Spleen (tissue), 11 donors: ENCODE measurements at regions not wholly inside any gene's neighbourhood (a gene's known extent, or its start where the extent isn't known, plus 50 kb on each side); places are given as distances from the start of the nearest gene placed in this dataset.

ENCODE experiments used
- DNase-seq: peaks from one replicate; pipeline ENCODE4 v3.0.0-alpha.2; 2020
- H3K27ac ChIP-seq, 8 donors: fragments of 200-600 bp; sonication (generic) in 7 of 8; 1 replicate in 4 of 8; 2 replicates in 4 of 8; pipeline versions ENCODE4 v1.5.0 to v1.8.0; 2016 to 2021; ENCODE audit warnings: inconsistent platforms in 4 of 8, mild to moderate bottlenecking in 4 of 8, moderate library complexity in 1 of 8
- H3K27me3 ChIP-seq, 7 donors: fragments of 200-600 bp; sonication (generic) in 6 of 7; replicated peaks in 1 of 7; 1 replicate in 4 of 7; 2 replicates in 3 of 7; pipeline versions ENCODE4 v1.5.0 to v1.8.0; 2016 to 2021; ENCODE audit warnings: inconsistent platforms in 3 of 7, mild to moderate bottlenecking in 1 of 7
- H3K36me3 ChIP-seq, 6 donors: fragments of 200-600 bp; sonication (generic) in 5 of 6; 1 replicate in 4 of 6; 2 replicates in 2 of 6; pipeline versions ENCODE4 v1.5.0 to v1.8.0; 2016 to 2021; ENCODE audit warnings: inconsistent platforms in 2 of 6
- H3K4me1 ChIP-seq, 6 donors: fragments of 200-600 bp; sonication (generic) in 5 of 6; 1 replicate in 3 of 6; 2 replicates in 3 of 6; pipeline versions ENCODE4 v1.5.0 to v1.8.0; 2016 to 2021; ENCODE audit warnings: inconsistent platforms in 3 of 6
- H3K4me3 ChIP-seq, 8 donors: fragments of 200-600 bp; sonication (generic) in 7 of 8; 1 replicate in 4 of 8; 2 replicates in 4 of 8; pipeline versions ENCODE4 v1.5.0 to v1.8.0; 2016 to 2021; ENCODE audit warnings: inconsistent platforms in 4 of 8, mild to moderate bottlenecking in 4 of 8, moderate library complexity in 2 of 8
- H3K9me3 ChIP-seq, 8 donors: fragments of 200-600 bp; sonication (generic) in 7 of 8; 1 replicate in 4 of 8; 2 replicates in 4 of 8; pipeline versions ENCODE4 v1.5.0 to v1.8.0; 2016 to 2021; ENCODE audit warnings: inconsistent platforms in 4 of 8
- POLR2A ChIP-seq, 3 donors: fragments of 450-650 bp; IDR thresholded peaks; one replicate each; pipeline ENCODE4 v1.5.1; 2017; ENCODE audit warnings: antibody characterized with exemption in 3 of 3, mild to moderate bottlenecking in 1 of 3
- POLR2AphosphoS5 ChIP-seq, 3 donors: sonication (generic); formaldehyde crosslinking; IDR thresholded peaks; one replicate each; pipeline ENCODE4 v1.5.1; 2017; ENCODE audit warnings: antibody characterized with exemption in 3 of 3
- WGBS, 5 donors: extraction: QIAGEN DNeasy Blood & Tissue Kit in 3 of 5; methylation state at CpG; one replicate each; pipeline versions ENCODE4 v1.1.5 to v1.1.7; 2013 to 2018; 5-methylcytosine and 5-hydroxymethylcytosine counted together
- intact Hi-C: fragments of 100-400 bp; cut with DNase I; formaldehyde crosslinking; loops from one replicate; pipeline ENCODE4 v1.15.0; 2023; ENCODE audit warnings: low total_unique reads
- TF ChIP-seq, protein P1 (sequence below), 11 experiments: fragments of 200-600 bp in 7 of 11; fragments of 450-650 bp in 4 of 11; sonication (generic) in 4 of 11; IDR thresholded peaks in 8 of 11; conservative IDR thresholded peaks in 3 of 11; 1 replicate in 7 of 11; 2 replicates in 4 of 11; pipeline versions ENCODE4 v1.4.0 to v1.8.0; 2016 to 2021; ENCODE audit warnings: antibody characterized with exemption in 11 of 11, inconsistent platforms in 4 of 11, mild to moderate bottlenecking in 1 of 11
- donor health status: healthy with polysubstance abuse.
- donor health status: DM: no; HTN: no; CAD: no; lungs with moderate emphysema.
- donor health status: DM: no; HTN: no; CAD: no.
- donor health status: Bipolar disorder and iron deficiency.
- donor health status: healthy.
- donor health status: DM: no; HTN: no; CAD: no.
- donor health status: DM: yes; HTN: yes; CAD: no.

DNA sequence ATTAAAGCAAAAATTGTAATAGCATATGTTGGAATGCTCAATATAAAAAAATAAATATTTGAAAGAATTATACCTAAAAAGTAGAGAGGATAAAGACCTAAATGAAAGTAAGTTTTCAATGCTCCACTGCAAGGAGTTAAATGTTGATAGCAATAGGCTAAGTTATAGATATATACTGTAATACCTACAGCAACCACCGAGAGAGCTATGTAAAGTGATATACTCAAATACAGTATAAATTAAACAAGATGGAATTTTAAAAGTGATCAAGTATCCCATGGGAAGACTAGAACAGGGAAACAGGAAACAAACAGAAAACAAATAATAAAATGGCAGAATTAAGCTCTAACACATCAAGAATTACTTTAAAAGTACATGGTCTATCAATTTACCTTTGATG, 73.9 kb downstream of the CASP3 start:
- H3K4me1 ChIP-seq, result no peaks in the 10 kb centered on the region
- TF ChIP-seq, protein P1, sequence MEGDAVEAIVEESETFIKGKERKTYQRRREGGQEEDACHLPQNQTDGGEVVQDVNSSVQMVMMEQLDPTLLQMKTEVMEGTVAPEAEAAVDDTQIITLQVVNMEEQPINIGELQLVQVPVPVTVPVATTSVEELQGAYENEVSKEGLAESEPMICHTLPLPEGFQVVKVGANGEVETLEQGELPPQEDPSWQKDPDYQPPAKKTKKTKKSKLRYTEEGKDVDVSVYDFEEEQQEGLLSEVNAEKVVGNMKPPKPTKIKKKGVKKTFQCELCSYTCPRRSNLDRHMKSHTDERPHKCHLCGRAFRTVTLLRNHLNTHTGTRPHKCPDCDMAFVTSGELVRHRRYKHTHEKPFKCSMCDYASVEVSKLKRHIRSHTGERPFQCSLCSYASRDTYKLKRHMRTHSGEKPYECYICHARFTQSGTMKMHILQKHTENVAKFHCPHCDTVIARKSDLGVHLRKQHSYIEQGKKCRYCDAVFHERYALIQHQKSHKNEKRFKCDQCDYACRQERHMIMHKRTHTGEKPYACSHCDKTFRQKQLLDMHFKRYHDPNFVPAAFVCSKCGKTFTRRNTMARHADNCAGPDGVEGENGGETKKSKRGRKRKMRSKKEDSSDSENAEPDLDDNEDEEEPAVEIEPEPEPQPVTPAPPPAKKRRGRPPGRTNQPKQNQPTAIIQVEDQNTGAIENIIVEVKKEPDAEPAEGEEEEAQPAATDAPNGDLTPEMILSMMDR (IDR thresholded peaks at IDR 0.05 in 8 of 11, conservative IDR thresholded peaks at IDR 0.05 in 3 of 11), result no peak
- TF ChIP-seq POLR2A (IDR thresholded peaks at IDR 0.05) (no peak), POLR2AphosphoS5 (IDR thresholded peaks at IDR 0.05) (no peak)
- DNase-seq, result no peak
- H3K27ac ChIP-seq, result no peak overlapping the region
- peaks cover 0 to 8% (median 6%) of the 10 kb centered on the region in 8 donors for H3K9me3 ChIP-seq
- no peaks in the 10 kb centered on the region for H3K36me3 ChIP-seq
- WGBS, 5 donors, result 57 to 79% (median 74%) methylated on average over 1 of the region's 1 CpG
- intact Hi-C loops, result no loop called here
- no peak overlapping the region for H3K4me3 ChIP-seq
- H3K27me3 ChIP-seq, result no peaks in the 10 kb centered on the region

DNA sequence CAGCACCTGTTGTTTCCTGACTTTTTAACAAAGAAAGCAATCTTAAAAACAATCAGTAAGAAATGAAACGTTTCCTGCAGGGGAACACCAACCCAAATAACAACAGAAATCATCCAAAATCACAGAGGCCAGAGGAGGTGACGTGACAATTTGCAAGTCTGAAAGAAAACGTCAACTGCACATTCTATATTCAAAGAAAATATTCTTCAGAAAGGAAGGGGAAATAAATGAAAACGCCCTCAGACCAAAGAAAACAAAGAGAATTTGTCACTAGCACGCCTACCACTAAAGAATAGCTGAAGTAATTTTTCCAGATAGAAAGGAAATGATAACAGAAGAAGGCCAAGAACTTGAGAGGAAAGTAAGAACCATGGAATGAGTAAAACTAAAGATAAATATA, 74.4 kb downstream of the CASP3 start:
- no peak for TF ChIP-seq POLR2A (IDR thresholded peaks at IDR 0.05)
- TF ChIP-seq, protein P1 (IDR thresholded peaks at IDR 0.05 in 8 of 11, conservative IDR thresholded peaks at IDR 0.05 in 3 of 11), result no peak
- TF ChIP-seq POLR2AphosphoS5 (IDR thresholded peaks at IDR 0.05), result no peak
- H3K4me1 ChIP-seq, result no peaks in the 10 kb centered on the region
- DNase-seq, result no peak
- no peaks in the 10 kb centered on the region for H3K27me3 ChIP-seq
- 35 to 52% (median 41%) methylated on average over 5 of the region's 5 CpGs for WGBS, 5 donors
- H3K9me3 ChIP-seq, result peaks cover 0 to 3% (median 2%) of the 10 kb centered on the region in 8 donors
- no peaks in the 10 kb centered on the region for H3K36me3 ChIP-seq
- no peak overlapping the region for H3K27ac ChIP-seq
- intact Hi-C loops, result no loop called here
- H3K4me3 ChIP-seq, result no peak overlapping the region

DNA sequence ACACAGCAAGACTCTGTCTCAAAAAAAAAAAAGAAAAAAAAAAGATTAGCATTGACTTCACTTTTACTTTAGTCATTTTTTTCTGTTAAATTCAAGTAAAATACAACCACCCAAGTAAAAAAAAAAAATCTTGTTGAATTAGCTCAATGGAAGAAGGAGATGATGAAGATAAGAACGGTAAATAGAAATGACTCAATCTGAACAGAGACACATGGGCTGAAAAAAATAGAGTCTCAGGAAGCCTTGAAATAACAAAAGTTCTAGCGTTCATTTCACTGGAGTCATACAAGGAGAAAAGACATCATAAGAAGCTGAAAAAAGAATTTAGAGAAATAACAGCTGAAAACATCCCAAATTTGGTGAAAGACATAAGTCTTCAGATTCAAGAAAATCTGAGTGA, 75.5 kb downstream of the CASP3 start:
- WGBS, 5 donors, result 71 to 87% (median 80%) methylated on average over 2 of the region's 2 CpGs
- intact Hi-C loops, result no loop called here

DNA sequence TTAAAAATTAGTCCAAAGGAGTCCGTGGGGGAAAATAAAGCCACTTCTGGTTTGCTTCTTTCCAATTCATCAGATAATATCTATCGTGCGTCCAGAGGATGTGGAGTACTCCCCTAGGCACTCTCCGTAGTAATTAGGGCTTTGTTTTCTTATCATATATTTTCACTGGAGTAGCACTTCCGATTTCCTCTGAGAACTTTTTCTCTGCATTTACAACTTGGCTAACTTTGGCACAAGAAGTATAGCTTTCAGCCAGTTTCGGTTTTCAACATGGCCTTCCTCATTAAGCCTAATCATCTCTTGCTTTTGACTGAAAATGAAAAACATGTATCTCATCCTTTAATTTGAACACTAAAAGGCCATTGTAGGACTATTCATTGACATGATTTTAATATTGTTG, 80.5 kb downstream of the CASP3 start:
- Histone ChIP-seq H3K9me3 (no peaks in the 10 kb centered on the region), H3K36me3 (no peaks in the 10 kb centered on the region), H3K27ac (peak overlapping the region in 6 of 8 donors; percentile 19 to 49 (median 40)), H3K4me3 (no peak overlapping the region), H3K4me1 (peaks cover 0 to 8% (median 0%) of the 10 kb centered on the region in 6 donors), H3K27me3 (no peaks in the 10 kb centered on the region)
- TF ChIP-seq, protein P1 (IDR thresholded peaks at IDR 0.05 in 8 of 11, conservative IDR thresholded peaks at IDR 0.05 in 3 of 11), result no peak
- TF ChIP-seq POLR2A (IDR thresholded peaks at IDR 0.05) (no peak), POLR2AphosphoS5 (IDR thresholded peaks at IDR 0.05) (no peak)
- DNase-seq, result no peak
- intact Hi-C loops, result no loop called here
- 52 to 69% (median 60%) methylated on average over 6 of the region's 6 CpGs for WGBS, 5 donors

More for the DNA sequence above, 75.5 kb downstream of the CASP3 start:
- no peaks in the 10 kb centered on the region for H3K36me3 ChIP-seq
- H3K27me3 ChIP-seq, result no peaks in the 10 kb centered on the region
- no peaks in the 10 kb centered on the region for H3K9me3 ChIP-seq
- H3K27ac ChIP-seq, result no peak overlapping the region
- H3K4me1 ChIP-seq, result peaks cover 0 to 7% (median 0%) of the 10 kb centered on the region in 6 donors
- no peak overlapping the region for H3K4me3 ChIP-seq
- TF ChIP-seq POLR2A (IDR thresholded peaks at IDR 0.05) (no peak), POLR2AphosphoS5 (IDR thresholded peaks at IDR 0.05) (no peak)
- TF ChIP-seq, protein P1 (IDR thresholded peaks at IDR 0.05 in 8 of 11, conservative IDR thresholded peaks at IDR 0.05 in 3 of 11), result no peak
- DNase-seq, result no peak
